GM18499 (cell line): ENCODE measurements at regions not wholly inside any gene's neighbourhood (a gene's known extent, or its start where the extent isn't known, plus 50 kb on each side); places are given as distances from the start of the nearest gene placed in this dataset.
"Not testable (repeated sequence)": the region's sequence is repeated elsewhere in the genome, so short reads cannot be mapped to it uniquely, and the experiment has no call there.

ENCODE experiments used
- ATAC-seq: cut with Tn5 transposase; IDR thresholded peaks from one replicate; pipeline ENCODE4 v1.9.1; 2021; ENCODE audit warnings: moderate number of reproducible peaks; ENCODE audit not compliant: insufficient read depth, unreplicated experiment

DNA sequence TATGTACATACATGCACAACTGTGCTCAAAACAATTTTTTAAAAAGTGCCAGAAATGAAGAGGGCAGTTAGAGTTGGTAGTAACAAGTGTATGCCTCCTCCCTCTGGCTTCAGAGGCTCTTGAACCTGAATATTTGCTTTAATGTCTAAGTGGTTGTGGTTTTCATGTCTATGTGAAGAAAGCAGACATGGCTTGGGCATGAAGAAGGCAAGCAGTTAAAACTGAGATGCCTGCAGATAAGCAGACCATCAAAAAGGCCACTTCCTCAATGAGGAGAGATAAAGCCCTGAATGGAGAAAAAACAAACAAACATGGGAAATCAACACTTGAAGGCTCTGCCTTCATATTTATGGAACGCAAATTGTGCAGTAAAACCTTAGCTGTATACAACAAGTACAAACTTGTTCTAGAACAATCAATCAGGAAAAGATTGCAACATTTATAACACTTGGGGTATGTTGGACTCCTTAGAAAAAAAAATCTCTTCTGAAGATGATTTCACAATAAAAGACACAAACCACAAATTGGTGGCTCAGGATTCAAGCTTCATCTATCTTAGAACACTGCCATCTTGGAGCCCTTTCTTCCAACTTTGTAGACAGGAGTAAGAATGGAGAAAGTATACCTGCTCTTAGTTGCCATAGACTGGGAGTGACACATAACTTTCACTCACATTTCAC, 52.7 kb upstream of the PLA2G4A start:
- ATAC-seq, result no peak

- no peak for ATAC-seq
Measured at GRCh38 chr1:186775036-186775435, 53.7 kb upstream of the PLA2G4A start.

GRCh38 chr1:186772228-186772627, 56.5 kb upstream of the PLA2G4A start:
- no peak for ATAC-seq

DNA sequence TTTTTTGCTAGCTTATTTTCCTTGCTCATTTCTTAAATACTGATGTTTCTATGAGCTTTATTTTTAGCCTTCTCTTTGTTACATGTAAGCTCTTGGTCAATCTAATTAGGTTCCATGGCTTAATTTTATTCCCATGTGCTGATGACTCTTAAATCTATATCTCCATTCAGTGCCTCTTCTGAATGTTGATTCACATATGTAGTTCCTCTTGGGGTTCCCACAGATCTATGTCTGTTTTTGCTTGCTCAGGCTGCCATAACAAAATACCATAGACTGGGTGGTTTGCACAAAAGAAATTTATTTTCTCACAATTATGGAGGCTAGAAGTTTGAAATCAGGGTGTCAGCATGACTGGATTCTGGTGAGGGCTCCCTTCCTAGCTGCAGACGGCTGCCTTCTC, 58.3 kb upstream of the PLA2G4A start:
- ATAC-seq, result no peak

DNA sequence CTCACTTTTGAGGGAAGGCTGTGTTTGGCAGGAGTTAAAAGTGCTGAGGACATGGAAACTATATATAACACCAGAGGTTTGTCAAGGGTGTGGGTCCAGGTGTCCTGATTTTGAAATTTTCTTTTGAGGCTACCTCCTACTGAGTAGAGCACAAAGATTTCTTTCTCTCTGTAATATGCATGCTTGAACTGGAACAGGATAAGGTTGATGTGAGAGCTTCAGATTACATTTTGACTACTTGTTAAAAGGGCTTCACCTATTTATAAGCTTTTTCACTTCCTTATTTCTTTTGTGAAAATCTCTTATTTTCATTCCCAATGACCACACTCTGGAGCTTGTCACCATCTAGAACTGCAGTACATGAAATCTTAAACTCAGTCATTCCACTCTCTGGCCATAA, 59.8 kb upstream of the PLA2G4A start:
- peak; percentile 93 for ATAC-seq

- no peak for ATAC-seq
Measured at GRCh38 chr1:186765446-186765845, 63.3 kb upstream of the PLA2G4A start.

GRCh38 chr1:186763107-186763506, 65.6 kb upstream of the PLA2G4A start:
- peak; percentile 91 for ATAC-seq

GRCh38 chr1:186762653-186763052, 66.1 kb upstream of the PLA2G4A start:
- no peak for ATAC-seq

- no peak for ATAC-seq
Measured at GRCh38 chr1:186761358-186761757, 67.4 kb upstream of the PLA2G4A start.

GRCh38 chr1:186760446-186760845, 68.3 kb upstream of the PLA2G4A start:
- ATAC-seq, result no peak

DNA sequence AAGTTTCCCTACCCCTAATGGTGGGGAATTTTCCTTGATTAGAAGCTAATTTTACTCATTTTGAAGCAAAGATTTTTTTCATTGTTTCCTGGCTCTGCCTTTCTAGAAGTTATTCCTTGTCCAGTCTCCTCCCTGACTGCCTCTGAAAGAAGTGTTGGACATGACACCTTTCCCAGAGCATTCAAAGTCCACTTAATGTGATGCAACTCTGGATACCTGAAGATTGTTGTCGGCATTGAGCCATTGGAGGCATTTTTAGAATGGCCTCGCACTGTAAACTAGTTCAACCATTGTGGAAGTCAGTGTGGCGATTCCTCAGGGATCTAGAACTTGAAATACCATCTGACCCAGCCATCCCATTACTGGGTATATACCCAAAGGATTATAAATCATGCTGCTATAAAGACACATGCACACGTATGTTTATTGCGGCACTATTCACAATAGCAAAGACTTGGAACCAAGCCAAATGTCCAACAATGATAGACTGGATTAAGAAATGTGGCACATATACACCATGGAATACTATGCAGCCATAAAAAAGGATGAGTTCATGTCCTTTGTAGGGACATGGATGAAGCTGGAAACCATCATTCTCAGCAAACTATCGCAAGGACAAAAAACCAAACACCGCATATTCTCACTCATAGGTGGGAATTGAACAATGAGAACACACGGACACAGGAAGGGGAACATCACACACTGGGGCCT, 69.7 kb upstream of the PLA2G4A start:
- ATAC-seq, result not testable (repeated sequence)

DNA sequence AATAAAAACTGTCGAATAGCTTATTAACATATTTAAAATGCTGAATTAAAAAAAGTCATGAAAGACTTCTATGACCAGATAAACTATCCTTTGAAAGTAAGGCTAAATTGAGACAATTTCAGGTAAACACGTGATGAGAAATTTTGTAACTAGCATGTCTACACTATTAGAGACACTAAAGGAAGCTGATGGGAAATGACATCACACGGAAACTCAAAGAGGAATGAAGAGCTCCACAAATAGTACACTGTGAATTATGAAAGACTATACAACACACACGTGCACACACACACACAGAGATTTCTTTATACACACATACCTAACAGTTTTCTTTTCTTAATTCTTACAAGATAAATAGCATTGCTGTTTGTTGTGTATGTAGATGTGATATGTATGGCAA, 70.9 kb upstream of the PLA2G4A start:
- no peak for ATAC-seq

- no peak for ATAC-seq
Measured at GRCh38 chr1:186754542-186755145, 74.1 kb upstream of the PLA2G4A start.

DNA sequence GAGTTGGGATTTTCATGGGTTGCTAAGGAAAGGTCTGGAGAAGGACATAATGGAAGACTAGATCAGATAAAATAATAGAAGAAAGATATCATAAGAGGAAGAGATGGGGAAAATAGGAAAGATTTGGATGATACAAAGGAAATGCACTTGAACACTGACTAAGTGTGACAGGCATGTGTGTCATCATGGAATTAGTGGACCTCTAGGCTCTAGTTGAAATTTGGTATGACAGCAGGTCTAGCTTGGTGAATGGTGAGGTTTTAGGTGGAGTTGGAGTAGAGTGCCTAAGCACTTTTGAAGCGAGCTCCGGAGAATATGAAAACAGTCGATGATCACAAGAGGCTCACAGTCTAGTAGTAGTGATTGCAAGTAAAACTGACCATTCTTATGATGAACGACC, 73.0 kb upstream of the PTGS2 start:
- ATAC-seq, result no peak

- ATAC-seq, result no peak
Measured at GRCh38 chr1:186750257-186750656, 70.0 kb upstream of the PTGS2 start.

DNA sequence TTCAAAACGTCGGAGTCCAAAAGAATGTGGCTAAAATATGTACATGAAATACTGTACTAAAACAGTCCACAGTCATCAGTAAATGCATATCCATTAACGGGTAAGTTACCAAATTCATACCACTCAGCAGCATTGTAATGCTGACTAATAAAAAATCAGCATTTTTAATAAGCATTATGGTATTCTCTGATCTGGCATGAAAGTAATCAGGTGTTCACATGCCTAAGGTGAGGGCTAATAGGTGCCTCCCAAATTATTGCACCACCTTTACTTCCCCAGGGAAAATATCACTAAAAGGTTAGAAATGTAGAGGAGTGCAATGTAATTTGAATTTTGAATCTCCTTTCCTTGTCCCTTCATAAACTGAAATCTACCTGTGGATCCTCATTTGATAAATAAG, 69.6 kb upstream of the PTGS2 start:
- ATAC-seq, result no peak

DNA sequence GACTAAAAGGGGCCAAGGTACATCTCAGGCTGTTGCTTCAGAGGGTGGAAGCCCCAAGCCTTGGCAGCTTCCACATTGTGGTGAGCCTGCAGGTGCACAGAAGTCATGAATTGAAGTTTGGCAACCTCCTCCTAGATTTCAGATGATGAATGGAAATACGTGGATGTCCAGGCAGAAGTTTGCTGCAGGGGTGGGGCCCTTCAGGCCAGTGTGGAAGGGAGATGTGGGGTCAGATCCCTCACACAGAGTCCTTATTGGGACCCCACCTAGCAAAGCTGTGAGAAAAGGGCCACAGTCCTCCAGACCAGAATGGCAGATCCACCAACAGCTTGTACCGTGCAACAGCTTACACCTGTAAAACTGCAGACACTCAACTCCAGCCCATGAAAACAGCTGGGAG, 67.4 kb upstream of the PTGS2 start:
- ATAC-seq, result no peak

GRCh38 chr1:186745531-186746146, 65.4 kb upstream of the PTGS2 start:
- ATAC-seq, result no peak

- no peak for ATAC-seq
Measured at GRCh38 chr1:186741640-186742039, 61.4 kb upstream of the PTGS2 start.

DNA sequence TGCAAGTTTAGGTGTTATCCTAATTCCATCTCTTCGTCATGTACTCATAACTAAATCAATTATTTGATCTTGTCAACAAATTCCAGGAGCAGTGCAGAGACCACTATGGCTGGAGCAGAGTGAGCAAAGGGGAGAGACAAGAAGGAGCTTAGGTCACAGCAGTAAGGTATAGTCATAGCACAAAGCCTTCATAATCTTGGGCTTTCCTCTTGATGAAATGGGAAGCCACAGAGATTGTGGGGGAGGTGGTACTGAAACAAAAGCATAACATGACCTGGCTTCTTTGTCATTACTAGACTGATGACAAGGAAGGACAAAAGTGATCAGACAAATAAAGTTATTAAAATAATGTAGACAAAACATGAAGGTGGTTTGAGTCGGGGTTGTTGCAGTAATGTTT, 60.1 kb upstream of the PTGS2 start:
- no peak for ATAC-seq

- no peak for ATAC-seq
Measured at GRCh38 chr1:186739515-186739914, 59.3 kb upstream of the PTGS2 start.
